HEK293 (cell line): ENCODE measurements at regions not wholly inside any gene's neighbourhood (a gene's known extent, or its start where the extent isn't known, plus 50 kb on each side); places are given as distances from the start of the nearest gene placed in this dataset.

ENCODE experiments used
- ATF2 ChIP-seq: fragments of 450-650 bp; formaldehyde crosslinking; IDR thresholded peaks from 2 replicates; pipeline ENCODE4 v1.5.1; 2016; ENCODE audit warnings: missing biosample characterization, missing genetic modification characterization, low read depth
- BCL11A ChIP-seq: fragments of 450-650 bp; formaldehyde crosslinking; IDR thresholded peaks from 2 replicates; pipeline ENCODE4 v1.5.1; 2016; ENCODE audit warnings: low read depth, missing biosample characterization, missing genetic modification characterization
- GLIS1 ChIP-seq: fragments of 450-650 bp; formaldehyde crosslinking; IDR thresholded peaks from 2 replicates; pipeline ENCODE4 v1.5.1; 2016; ENCODE audit warnings: missing biosample characterization, missing genetic modification characterization
- IKZF3 ChIP-seq: fragments of 450-650 bp; IDR thresholded peaks from 2 replicates; pipeline ENCODE4 v1.5.0; 2018; ENCODE audit warnings: missing biosample characterization, mild to moderate bottlenecking, missing genetic modification characterization, moderate library complexity
- KLF8 ChIP-seq: fragments of 450-650 bp; formaldehyde crosslinking; IDR thresholded peaks from 2 replicates; pipeline ENCODE4 v1.5.1; 2016; ENCODE audit warnings: missing biosample characterization, missing genetic modification characterization
- REPIN1 ChIP-seq: fragments of 450-650 bp; formaldehyde crosslinking; IDR thresholded peaks from 2 replicates; pipeline ENCODE4 v1.5.1; 2017; ENCODE audit warnings: missing biosample characterization, missing genetic modification characterization, low read depth
- SCRT2 ChIP-seq: fragments of 450-650 bp; formaldehyde crosslinking; IDR thresholded peaks from 2 replicates; pipeline ENCODE4 v1.5.1; 2016; ENCODE audit warnings: missing biosample characterization, missing genetic modification characterization
- ZBTB44 ChIP-seq: fragments of 450-650 bp; IDR thresholded peaks from 2 replicates; pipeline ENCODE4 v1.5.1; 2018; ENCODE audit warnings: missing biosample characterization, mild to moderate bottlenecking, missing genetic modification characterization
- ZEB2 ChIP-seq: fragments of 450-650 bp; formaldehyde crosslinking; IDR thresholded peaks from 2 replicates; pipeline ENCODE4 v1.5.1; 2016; ENCODE audit warnings: missing biosample characterization, missing genetic modification characterization
- ZFP37 ChIP-seq: fragments of 450-650 bp; formaldehyde crosslinking; IDR thresholded peaks from 2 replicates; pipeline ENCODE4 v1.5.1; 2016; ENCODE audit warnings: missing biosample characterization, missing genetic modification characterization
- ZNF174 ChIP-seq: fragments of 450-650 bp; formaldehyde crosslinking; IDR thresholded peaks from 2 replicates; pipeline ENCODE4 v1.5.0; 2017; ENCODE audit warnings: missing biosample characterization, mild to moderate bottlenecking, missing genetic modification characterization
- ZNF184 ChIP-seq: fragments of 450-650 bp; IDR thresholded peaks from 2 replicates; pipeline ENCODE4 v1.5.1; 2018; ENCODE audit warnings: missing biosample characterization, mild to moderate bottlenecking, missing genetic modification characterization
- ZNF2 ChIP-seq: fragments of 450-650 bp; formaldehyde crosslinking; IDR thresholded peaks from 2 replicates; pipeline ENCODE4 v1.5.1; 2016; ENCODE audit warnings: missing biosample characterization, missing genetic modification characterization
- ZNF24 ChIP-seq: fragments of 450-650 bp; formaldehyde crosslinking; IDR thresholded peaks from 2 replicates; pipeline ENCODE4 v1.5.1; 2016; ENCODE audit warnings: missing biosample characterization, missing genetic modification characterization
- ZNF324 ChIP-seq: fragments of 450-650 bp; formaldehyde crosslinking; IDR thresholded peaks from 2 replicates; pipeline ENCODE4 v1.5.1; 2016; ENCODE audit warnings: missing biosample characterization, missing genetic modification characterization
- ZNF354C ChIP-seq: fragments of 450-650 bp; formaldehyde crosslinking; IDR thresholded peaks from 2 replicates; pipeline ENCODE4 v1.5.1; 2016; ENCODE audit warnings: missing biosample characterization, missing genetic modification characterization, low read depth, borderline replicate concordance
- ZNF362 ChIP-seq: fragments of 450-650 bp; formaldehyde crosslinking; IDR thresholded peaks from 2 replicates; pipeline ENCODE4 v1.5.1; 2016; ENCODE audit warnings: missing biosample characterization, missing genetic modification characterization
- ZNF394 ChIP-seq: fragments of 450-650 bp; formaldehyde crosslinking; IDR thresholded peaks from 2 replicates; pipeline ENCODE4 v1.5.1; 2016; ENCODE audit warnings: missing biosample characterization, missing genetic modification characterization, mild to moderate bottlenecking, moderate library complexity, borderline replicate concordance
- ZNF433 ChIP-seq: fragments of 450-650 bp; formaldehyde crosslinking; IDR thresholded peaks from 2 replicates; pipeline ENCODE4 v1.5.1; 2016; ENCODE audit warnings: missing biosample characterization, missing genetic modification characterization, low read depth
- ZNF449 ChIP-seq: fragments of 450-650 bp; formaldehyde crosslinking; IDR thresholded peaks from 2 replicates; pipeline ENCODE4 v1.5.1; 2017; ENCODE audit warnings: missing biosample characterization, mild to moderate bottlenecking, missing genetic modification characterization, moderate library complexity
- ZNF473 ChIP-seq: fragments of 450-650 bp; formaldehyde crosslinking; IDR thresholded peaks from 2 replicates; pipeline ENCODE4 v1.5.1; 2017; ENCODE audit warnings: missing biosample characterization, missing genetic modification characterization
- ZNF560 ChIP-seq: fragments of 450-650 bp; formaldehyde crosslinking; IDR thresholded peaks from 2 replicates; pipeline ENCODE4 v1.5.1; 2017; ENCODE audit warnings: missing biosample characterization, missing genetic modification characterization, borderline replicate concordance
- ZNF561 ChIP-seq: fragments of 450-650 bp; IDR thresholded peaks from 2 replicates; pipeline ENCODE4 v1.5.1; 2018; ENCODE audit warnings: missing biosample characterization, missing genetic modification characterization, borderline replicate concordance
- ZNF664 ChIP-seq: fragments of 450-650 bp; formaldehyde crosslinking; IDR thresholded peaks from 2 replicates; pipeline ENCODE4 v1.5.1; 2016; ENCODE audit warnings: missing biosample characterization, missing genetic modification characterization
- TF ChIP-seq, protein P1 (sequence below): fragments of 450-650 bp; formaldehyde crosslinking; IDR thresholded peaks from 2 replicates; pipeline ENCODE4 v1.5.1; 2017; ENCODE audit warnings: missing biosample characterization, missing genetic modification characterization
- TF ChIP-seq, protein P2 (sequence below): fragments of 450-650 bp; formaldehyde crosslinking; IDR thresholded peaks from 2 replicates; pipeline ENCODE4 v1.5.1; 2017; ENCODE audit warnings: missing biosample characterization, missing genetic modification characterization
- TF ChIP-seq, protein P3 (sequence below): fragments of 450-650 bp; formaldehyde crosslinking; IDR thresholded peaks from 2 replicates; pipeline ENCODE4 v1.5.1; 2016; ENCODE audit warnings: missing biosample characterization, missing genetic modification characterization

- TF ChIP-seq REPIN1 (tag by site-specific recombination) (no peak), BCL11A (tag by site-specific recombination) (peak; percentile 98), ZNF433 (tag by site-specific recombination) (no peak), ZNF2 (peak; percentile 76; the same call in 1 of the 2 replicates), ZNF354C (tag by site-specific recombination) (no peak), ZNF664 (no peak; the same call in 1 of the 2 replicates), ZEB2 (tag by site-specific recombination) (peak; percentile 93), SCRT2 (peak; percentile 49; the same call in 1 of the 2 replicates), ZFP37 (peak; percentile 60; the same call in 1 of the 2 replicates), ZNF449 (tag by site-specific recombination) (peak; percentile 70; the same call in 1 of the 2 replicates), ZNF473 (tag by site-specific recombination) (no peak), ZNF174 (no peak), ZBTB44 (peak; percentile 87), ZNF324 (tag by site-specific recombination) (peak; percentile 51; the same call in 1 of the 2 replicates), ZNF394 (peak; percentile 78), ZNF24 (tag by site-specific recombination) (peak; percentile 53; the same call in 1 of the 2 replicates), KLF8 (tag by site-specific recombination) (peak; percentile 81; the same call in 1 of the 2 replicates), ATF2 (0 out of 2 replicates have a peak, but pooled peaks have one; percentile 35), ZNF560 (tag by site-specific recombination) (no peak), ZNF561 (tag by site-specific recombination) (peak; percentile 33; the same call in 1 of the 2 replicates), IKZF3 (tag by site-specific recombination) (peak; percentile 77), GLIS1 (tag by site-specific recombination) (peak; percentile 35; the same call in 1 of the 2 replicates), ZNF362 (tag by site-specific recombination) (peak; percentile 93), ZNF184 (tag by site-specific recombination) (peak; percentile 88)
- TF ChIP-seq, protein P1, sequence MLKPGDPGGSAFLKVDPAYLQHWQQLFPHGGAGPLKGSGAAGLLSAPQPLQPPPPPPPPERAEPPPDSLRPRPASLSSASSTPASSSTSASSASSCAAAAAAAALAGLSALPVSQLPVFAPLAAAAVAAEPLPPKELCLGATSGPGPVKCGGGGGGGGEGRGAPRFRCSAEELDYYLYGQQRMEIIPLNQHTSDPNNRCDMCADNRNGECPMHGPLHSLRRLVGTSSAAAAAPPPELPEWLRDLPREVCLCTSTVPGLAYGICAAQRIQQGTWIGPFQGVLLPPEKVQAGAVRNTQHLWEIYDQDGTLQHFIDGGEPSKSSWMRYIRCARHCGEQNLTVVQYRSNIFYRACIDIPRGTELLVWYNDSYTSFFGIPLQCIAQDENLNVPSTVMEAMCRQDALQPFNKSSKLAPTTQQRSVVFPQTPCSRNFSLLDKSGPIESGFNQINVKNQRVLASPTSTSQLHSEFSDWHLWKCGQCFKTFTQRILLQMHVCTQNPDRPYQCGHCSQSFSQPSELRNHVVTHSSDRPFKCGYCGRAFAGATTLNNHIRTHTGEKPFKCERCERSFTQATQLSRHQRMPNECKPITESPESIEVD (tag by site-specific recombination), result peak; percentile 95
- TF ChIP-seq, protein P2, sequence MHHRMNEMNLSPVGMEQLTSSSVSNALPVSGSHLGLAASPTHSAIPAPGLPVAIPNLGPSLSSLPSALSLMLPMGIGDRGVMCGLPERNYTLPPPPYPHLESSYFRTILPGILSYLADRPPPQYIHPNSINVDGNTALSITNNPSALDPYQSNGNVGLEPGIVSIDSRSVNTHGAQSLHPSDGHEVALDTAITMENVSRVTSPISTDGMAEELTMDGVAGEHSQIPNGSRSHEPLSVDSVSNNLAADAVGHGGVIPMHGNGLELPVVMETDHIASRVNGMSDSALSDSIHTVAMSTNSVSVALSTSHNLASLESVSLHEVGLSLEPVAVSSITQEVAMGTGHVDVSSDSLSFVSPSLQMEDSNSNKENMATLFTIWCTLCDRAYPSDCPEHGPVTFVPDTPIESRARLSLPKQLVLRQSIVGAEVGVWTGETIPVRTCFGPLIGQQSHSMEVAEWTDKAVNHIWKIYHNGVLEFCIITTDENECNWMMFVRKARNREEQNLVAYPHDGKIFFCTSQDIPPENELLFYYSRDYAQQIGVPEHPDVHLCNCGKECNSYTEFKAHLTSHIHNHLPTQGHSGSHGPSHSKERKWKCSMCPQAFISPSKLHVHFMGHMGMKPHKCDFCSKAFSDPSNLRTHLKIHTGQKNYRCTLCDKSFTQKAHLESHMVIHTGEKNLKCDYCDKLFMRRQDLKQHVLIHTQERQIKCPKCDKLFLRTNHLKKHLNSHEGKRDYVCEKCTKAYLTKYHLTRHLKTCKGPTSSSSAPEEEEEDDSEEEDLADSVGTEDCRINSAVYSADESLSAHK (tag by site-specific recombination), result peak; percentile 80
- TF ChIP-seq, protein P3, sequence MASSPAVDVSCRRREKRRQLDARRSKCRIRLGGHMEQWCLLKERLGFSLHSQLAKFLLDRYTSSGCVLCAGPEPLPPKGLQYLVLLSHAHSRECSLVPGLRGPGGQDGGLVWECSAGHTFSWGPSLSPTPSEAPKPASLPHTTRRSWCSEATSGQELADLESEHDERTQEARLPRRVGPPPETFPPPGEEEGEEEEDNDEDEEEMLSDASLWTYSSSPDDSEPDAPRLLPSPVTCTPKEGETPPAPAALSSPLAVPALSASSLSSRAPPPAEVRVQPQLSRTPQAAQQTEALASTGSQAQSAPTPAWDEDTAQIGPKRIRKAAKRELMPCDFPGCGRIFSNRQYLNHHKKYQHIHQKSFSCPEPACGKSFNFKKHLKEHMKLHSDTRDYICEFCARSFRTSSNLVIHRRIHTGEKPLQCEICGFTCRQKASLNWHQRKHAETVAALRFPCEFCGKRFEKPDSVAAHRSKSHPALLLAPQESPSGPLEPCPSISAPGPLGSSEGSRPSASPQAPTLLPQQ (tag by site-specific recombination), result peak; percentile 47; the same call in 1 of the 2 replicates
Measured at GRCh38 chr5:101288633-101289032, 385.6 kb upstream of the ST8SIA4 start (continued).
